ENCODE measurements at regions not wholly inside any gene's neighbourhood (a gene's known extent, or its start where the extent isn't known, plus 50 kb on each side); places are given as distances from the start of the nearest gene placed in this dataset.

- Histone ChIP-seq H3K4me3 (ENCODE audit: low read depth, low read length) (no peak overlapping the region), H3K36me3 (ENCODE audit: control insufficient read depth, insufficient read depth, low read length) (no peaks in the 10 kb centered on the region), H3K27me3 (ENCODE audit: control insufficient read depth, insufficient read depth, low read length) (no peaks in the 10 kb centered on the region)
- TF ChIP-seq CTCF (IDR thresholded peaks at IDR 0.05; ENCODE audit: insufficient read depth, low read length, poor library complexity, severe bottlenecking), result no peak
- no peak for DNase-seq (ENCODE audit: low read depth)
Observed at GRCh38 chr1:238745069-238745468, 641.3 kb upstream of the CHRM3 start.

- Histone ChIP-seq H3K36me3 (ENCODE audit: control insufficient read depth, insufficient read depth, low read length) (no peaks in the 10 kb centered on the region), H3K27me3 (ENCODE audit: control insufficient read depth, insufficient read depth, low read length) (no peaks in the 10 kb centered on the region), H3K4me3 (ENCODE audit: low read depth, low read length) (no peak overlapping the region)
- no peak for TF ChIP-seq CTCF (IDR thresholded peaks at IDR 0.05; ENCODE audit: insufficient read depth, low read length, poor library complexity, severe bottlenecking)
- DNase-seq (ENCODE audit: low read depth), result no peak
Observed at GRCh38 chr1:238738892-238739291, 647.5 kb upstream of the CHRM3 start.

- TF ChIP-seq CTCF (IDR thresholded peaks at IDR 0.05; ENCODE audit: insufficient read depth, low read length, poor library complexity, severe bottlenecking), result no peak
- Histone ChIP-seq H3K36me3 (ENCODE audit: control insufficient read depth, insufficient read depth, low read length) (no peaks in the 10 kb centered on the region), H3K4me3 (ENCODE audit: low read depth, low read length) (no peak overlapping the region), H3K27me3 (ENCODE audit: control insufficient read depth, insufficient read depth, low read length) (no peaks in the 10 kb centered on the region)
- DNase-seq (ENCODE audit: low read depth), result no peak
Observed at GRCh38 chr1:238727670-238728069, 658.7 kb upstream of the CHRM3 start.

- Histone ChIP-seq H3K4me3 (ENCODE audit: low read depth, low read length) (no peak overlapping the region), H3K36me3 (ENCODE audit: control insufficient read depth, insufficient read depth, low read length) (no peaks in the 10 kb centered on the region), H3K27me3 (ENCODE audit: control insufficient read depth, insufficient read depth, low read length) (no peaks in the 10 kb centered on the region)
- no peak for TF ChIP-seq CTCF (IDR thresholded peaks at IDR 0.05; ENCODE audit: insufficient read depth, low read length, poor library complexity, severe bottlenecking)
- DNase-seq (ENCODE audit: low read depth), result no peak
Observed at GRCh38 chr1:238722812-238723211, 663.6 kb upstream of the CHRM3 start.

GRCh38 chr1:238710697-238711096 lies 675.7 kb upstream of the CHRM3 start:
- Histone ChIP-seq H3K36me3 (ENCODE audit: control insufficient read depth, insufficient read depth, low read length) (no peaks in the 10 kb centered on the region), H3K4me3 (ENCODE audit: low read depth, low read length) (no peak overlapping the region), H3K27me3 (ENCODE audit: control insufficient read depth, insufficient read depth, low read length) (no peaks in the 10 kb centered on the region)
- DNase-seq (ENCODE audit: low read depth), result no peak
- peak; percentile 1 for TF ChIP-seq CTCF (IDR thresholded peaks at IDR 0.05; ENCODE audit: insufficient read depth, low read length, poor library complexity, severe bottlenecking)

GRCh38 chr1:238701024-238701423 lies 685.3 kb upstream of the CHRM3 start:
- Histone ChIP-seq H3K4me3 (ENCODE audit: low read depth, low read length) (no peak overlapping the region), H3K36me3 (ENCODE audit: control insufficient read depth, insufficient read depth, low read length) (no peaks in the 10 kb centered on the region), H3K27me3 (ENCODE audit: control insufficient read depth, insufficient read depth, low read length) (no peaks in the 10 kb centered on the region)
- DNase-seq (ENCODE audit: low read depth), result no peak
- TF ChIP-seq CTCF (IDR thresholded peaks at IDR 0.05; ENCODE audit: insufficient read depth, low read length, poor library complexity, severe bottlenecking), result no peak

All from kidney epithelial cell (primary cell).